WTC11 (cell line): ENCODE measurements at regions not wholly inside any gene's neighbourhood (a gene's known extent, or its start where the extent isn't known, plus 50 kb on each side); places are given as distances from the start of the nearest gene placed in this dataset.

Experiments
- ATAC-seq: fragments of 200-7000 bp; cut with Tn5 transposase; 2 replicates; pipeline ENCODE4 v1.10.0; 2021; ENCODE audit warnings: mild to moderate bottlenecking, moderate library complexity
- CTCF ChIA-PET: fragments of 300-600 bp; sonication (Branson Sonifier 250); formaldehyde crosslinking; loops from one replicate; lab custom pipeline; 2021; ENCODE audit warnings: antibody characterized with exemption; lab: Charles Lee
- POLR2A ChIA-PET: fragments of 350-600 bp; sonication (Branson Sonifier 250); formaldehyde crosslinking; loops from one replicate; lab custom pipeline; 2021; ENCODE audit warnings: antibody characterized with exemption; lab: Charles Lee
- DNase-seq: peaks from one replicate; pipeline ENCODE4 v3.0.0; 2021; ENCODE audit warnings: low spot score
- H3K27ac Mint-ChIP-seq: 2 replicates; pipeline ENCODE4 v1.8.0; 2021; ENCODE audit warnings: mixed read lengths
- H3K27me3 Mint-ChIP-seq: 2 replicates; pipeline ENCODE4 v1.8.0; 2021; ENCODE audit warnings: low read depth, mild to moderate bottlenecking, moderate library complexity, mixed read lengths
- H3K36me3 Mint-ChIP-seq: 2 replicates; pipeline ENCODE4 v1.8.0; 2021; ENCODE audit warnings: mixed read lengths
- H3K4me1 Mint-ChIP-seq: 2 replicates; pipeline ENCODE4 v1.8.0; 2022; ENCODE audit warnings: mixed read lengths
- H3K4me3 Mint-ChIP-seq: 2 replicates; pipeline ENCODE4 v1.8.0; 2021; ENCODE audit warnings: mild to moderate bottlenecking, moderate library complexity, mixed read lengths
- H3K9me3 Mint-ChIP-seq: 2 replicates; pipeline ENCODE4 v1.8.0; 2021; ENCODE audit warnings: mixed read lengths
- ATF1 ChIP-seq: sonication (generic); formaldehyde crosslinking; IDR thresholded peaks from 2 replicates; pipeline ENCODE4 v1.8.1; 2023; ENCODE audit warnings: mild to moderate bottlenecking, moderate library complexity, missing genetic modification reagents
- ATF3 ChIP-seq: sonication (generic); formaldehyde crosslinking; conservative IDR thresholded peaks from 2 replicates; pipeline ENCODE4 v1.8.1; 2022; ENCODE audit warnings: mild to moderate bottlenecking, missing genetic modification reagents
- CREM ChIP-seq: sonication (generic); formaldehyde crosslinking; IDR thresholded peaks from 2 replicates; pipeline ENCODE4 v1.8.1; 2022; ENCODE audit warnings: mild to moderate bottlenecking, missing genetic modification reagents, moderate library complexity
- E2F4 ChIP-seq: sonication (generic); formaldehyde crosslinking; IDR thresholded peaks from 2 replicates; pipeline ENCODE4 v1.8.1; 2022; ENCODE audit warnings: low read depth, mild to moderate bottlenecking, moderate library complexity, missing genetic modification reagents, borderline replicate concordance
- EMX1 ChIP-seq: fragments of 250-450 bp; sonication (Bioruptor Pico); IDR thresholded peaks from 2 replicates; pipeline ENCODE4 v1.8.0; 2021; ENCODE audit warnings: mild to moderate bottlenecking
- GABPB1 ChIP-seq: sonication (generic); formaldehyde crosslinking; IDR thresholded peaks from 2 replicates; pipeline ENCODE4 v1.8.1; 2023; ENCODE audit warnings: mild to moderate bottlenecking, missing genetic modification reagents
- IRF2 ChIP-seq: sonication (generic); formaldehyde crosslinking; IDR thresholded peaks from 2 replicates; pipeline ENCODE4 v1.8.0; 2022; ENCODE audit warnings: low read depth, missing genetic modification reagents, borderline replicate concordance
- JUN ChIP-seq: sonication (generic); formaldehyde crosslinking; IDR thresholded peaks from 2 replicates; pipeline ENCODE4 v1.8.0; 2023; ENCODE audit warnings: mild to moderate bottlenecking, missing genetic modification reagents
- MAX ChIP-seq: sonication (generic); formaldehyde crosslinking; IDR thresholded peaks from 2 replicates; pipeline ENCODE4 v1.8.0; 2022; ENCODE audit warnings: mild to moderate bottlenecking, missing genetic modification reagents
- NR3C1 ChIP-seq: sonication (generic); formaldehyde crosslinking; conservative IDR thresholded peaks from 2 replicates; pipeline ENCODE4 v1.8.1; 2023; ENCODE audit warnings: low read depth, mild to moderate bottlenecking, missing genetic modification reagents
- SMAD4 ChIP-seq: sonication (generic); formaldehyde crosslinking; IDR thresholded peaks from 2 replicates; pipeline ENCODE4 v1.8.0; 2022; ENCODE audit warnings: mild to moderate bottlenecking, missing genetic modification reagents
- STAT6 ChIP-seq: sonication (generic); formaldehyde crosslinking; conservative IDR thresholded peaks from 2 replicates; pipeline ENCODE4 v1.8.1; 2023; ENCODE audit warnings: mild to moderate bottlenecking, low read depth, missing genetic modification reagents, moderate library complexity
- USF2 ChIP-seq: sonication (generic); formaldehyde crosslinking; IDR thresholded peaks from 2 replicates; pipeline ENCODE4 v1.8.1; 2023; ENCODE audit warnings: mild to moderate bottlenecking, missing genetic modification reagents, moderate library complexity
- ZMAT4 ChIP-seq: fragments of 250-450 bp; sonication (Bioruptor Pico); IDR thresholded peaks from 2 replicates; pipeline ENCODE4 v1.9.0; 2021; ENCODE audit warnings: mild to moderate bottlenecking
- ZNF138 ChIP-seq: sonication (generic); formaldehyde crosslinking; conservative IDR thresholded peaks from 2 replicates; pipeline ENCODE4 v1.8.1; 2022; ENCODE audit warnings: mild to moderate bottlenecking, moderate library complexity, missing genetic modification reagents
- ZNF425 ChIP-seq: fragments of 250-450 bp; sonication (Bioruptor Pico); conservative IDR thresholded peaks from 2 replicates; pipeline ENCODE4 v1.9.0; 2021; ENCODE audit warnings: mild to moderate bottlenecking
- ZNF532 ChIP-seq: fragments of 250-450 bp; sonication (Bioruptor Pico); IDR thresholded peaks from 2 replicates; pipeline ENCODE4 v1.9.0; 2021; ENCODE audit warnings: mild to moderate bottlenecking, borderline replicate concordance
- ZNF671 ChIP-seq: fragments of 250-450 bp; sonication (Bioruptor Pico); IDR thresholded peaks from 2 replicates; pipeline ENCODE4 v1.8.0; 2021; ENCODE audit warnings: mild to moderate bottlenecking

- ATAC-seq, result 0 out of 2 replicates have a peak, but pooled peaks have one; percentile 16
- Mint-ChIP-seq H3K4me3 (no peak overlapping the region), H3K27me3 (no peaks in the 10 kb centered on the region), H3K4me1 (no peaks in the 10 kb centered on the region), H3K9me3 (peaks cover 4% of the 10 kb centered on the region; the same call in 1 of the 2 replicates), H3K27ac (no peak overlapping the region), H3K36me3 (no peaks in the 10 kb centered on the region)
- DNase-seq, result no peak
- CTCF ChIA-PET, result no interaction called here
- POLR2A ChIA-PET, result no interaction called here
- no peak for TF ChIP-seq IRF2 (CRISPR knock-in tag)
- no peak for TF ChIP-seq E2F4
- TF ChIP-seq JUN, result no peak
- no peak for TF ChIP-seq SMAD4 (CRISPR knock-in tag)
- TF ChIP-seq STAT6 (CRISPR knock-in tag), result no peak
- TF ChIP-seq GABPB1 (CRISPR knock-in tag), result no peak
- no peak for TF ChIP-seq ZNF138 (CRISPR knock-in tag)
- TF ChIP-seq ZNF425, result no peak
- no peak for TF ChIP-seq CREM (CRISPR knock-in tag)
Observed at GRCh38 chr1:105686874-105687690, 1369.4 kb upstream of the PRMT6 start.

GRCh38 chr1:105700723-105701122 is 1355.8 kb upstream of the PRMT6 start:
- Mint-ChIP-seq H3K27ac (no peak overlapping the region), H3K4me3 (no peak overlapping the region), H3K27me3 (no peaks in the 10 kb centered on the region), H3K9me3 (no peaks in the 10 kb centered on the region), H3K36me3 (no peaks in the 10 kb centered on the region), H3K4me1 (peaks cover 11% of the 10 kb centered on the region)
- CTCF ChIA-PET, result no interaction called here
- POLR2A ChIA-PET, result no interaction called here
- no peak for DNase-seq
- no peak for TF ChIP-seq ATF1 (CRISPR knock-in tag)
- TF ChIP-seq ZMAT4 (CRISPR knock-in tag), result no peak
- TF ChIP-seq ATF3 (CRISPR knock-in tag), result no peak
- ATAC-seq, result no peak

GRCh38 chr1:105724286-105724685 is 1332.2 kb upstream of the PRMT6 start:
- H3K4me1 Mint-ChIP-seq, result no peaks in the 10 kb centered on the region
- ATAC-seq, result no peak
- CTCF ChIA-PET, result no interaction called here
- no peak overlapping the region for H3K4me3 Mint-ChIP-seq
- POLR2A ChIA-PET, result no interaction called here
- H3K36me3 Mint-ChIP-seq, result no peaks in the 10 kb centered on the region
- H3K27me3 Mint-ChIP-seq, result no peaks in the 10 kb centered on the region; the same call in 1 of the 2 replicates
- H3K27ac Mint-ChIP-seq, result no peak overlapping the region
- DNase-seq, result no peak
- no peaks in the 10 kb centered on the region for H3K9me3 Mint-ChIP-seq
- TF ChIP-seq EMX1 (CRISPR knock-in tag) (no peak), ZNF532 (no peak), USF2 (no peak), NR3C1 (CRISPR knock-in tag) (no peak), ATF3 (CRISPR knock-in tag) (no peak), IRF2 (CRISPR knock-in tag) (no peak), ZNF671 (no peak), MAX (CRISPR knock-in tag) (no peak)
